M059J (cell line): ENCODE measurements at regions not wholly inside any gene's neighbourhood (a gene's known extent, or its start where the extent isn't known, plus 50 kb on each side); places are given as distances from the start of the nearest gene placed in this dataset.
A peak's percentile ranks its signal among the peaks of the same experiment; 100 is the strongest.

Experiments
- DNase-seq: peaks from one replicate; pipeline ENCODE4 v3.0.0-alpha.2; 2012; ENCODE audit warnings: low read depth

- DNase-seq = no peak
Measured at GRCh38 chr19:29428071-29428470, 97.7 kb upstream of the VSTM2B start.

- no peak for DNase-seq
Measured at GRCh38 chr19:29429021-29429420, 96.8 kb upstream of the VSTM2B start.

GRCh38 chr19:29429581-29429980, 96.2 kb upstream of the VSTM2B start:
- no peak for DNase-seq

GRCh38 chr19:29431332-29431731, 94.5 kb upstream of the VSTM2B start:
- no peak for DNase-seq

GRCh38 chr19:29432677-29433076, 93.1 kb upstream of the VSTM2B start:
- DNase-seq = no peak

GRCh38 chr19:29436591-29437103, 89.1 kb upstream of the VSTM2B start:
- no peak for DNase-seq

GRCh38 chr19:29439021-29439420, 86.8 kb upstream of the VSTM2B start:
- no peak for DNase-seq

- no peak for DNase-seq
Measured at GRCh38 chr19:29439688-29440550, 85.9 kb upstream of the VSTM2B start.

GRCh38 chr19:29442094-29442493, 83.7 kb upstream of the VSTM2B start:
- no peak for DNase-seq

GRCh38 chr19:29442910-29443309, 82.9 kb upstream of the VSTM2B start:
- no peak for DNase-seq

- no peak for DNase-seq
Measured at GRCh38 chr19:29445246-29445645, 80.5 kb upstream of the VSTM2B start.

- DNase-seq = no peak
Measured at GRCh38 chr19:29446361-29446760, 79.4 kb upstream of the VSTM2B start.

GRCh38 chr19:29448046-29448445, 77.7 kb upstream of the VSTM2B start:
- DNase-seq = no peak

- no peak for DNase-seq
Measured at GRCh38 chr19:29449371-29449770, 76.4 kb upstream of the VSTM2B start.

- DNase-seq = no peak
Measured at GRCh38 chr19:29450306-29450705, 75.5 kb upstream of the VSTM2B start.

- DNase-seq = no peak
Measured at GRCh38 chr19:29450812-29451211, 75.0 kb upstream of the VSTM2B start.

GRCh38 chr19:29454109-29454508, 71.7 kb upstream of the VSTM2B start:
- no peak for DNase-seq

- DNase-seq = no peak
Measured at GRCh38 chr19:29457413-29457812, 68.4 kb upstream of the VSTM2B start.

GRCh38 chr19:29467824-29468401, 57.9 kb upstream of the VSTM2B start:
- peak; percentile 46 for DNase-seq

- DNase-seq = no peak
Measured at GRCh38 chr19:29475469-29475868, 50.3 kb upstream of the VSTM2B start.
